ENCODE measurements at regions not wholly inside any gene's neighbourhood (a gene's known extent, or its start where the extent isn't known, plus 50 kb on each side); places are given as distances from the start of the nearest gene placed in this dataset.

GRCh38 chr3:22106213-22106896 lies 355.3 kb upstream of the ZNF385D start:
- DNase-seq (no peak), ATAC-seq (replicated peaks in 1 of 2) (no peak)
- no peaks in the 10 kb centered on the region for H3K4me1 Mint-ChIP-seq (ENCODE audit: low read depth)
- H3K27ac Mint-ChIP-seq: no peak overlapping the region
- no peaks in the 10 kb centered on the region for H3K27me3 Mint-ChIP-seq (ENCODE audit: low read depth)
- H3K4me3 Mint-ChIP-seq: no peak overlapping the region
- peaks cover 4 to 5% of the 10 kb centered on the region in 2 donors for H3K9me3 Mint-ChIP-seq
- no peaks in the 10 kb centered on the region for H3K36me3 Mint-ChIP-seq (ENCODE audit: insufficient read depth in 2 of 2)

- Mint-ChIP-seq H3K4me1 (ENCODE audit: low read depth) (no peaks in the 10 kb centered on the region), H3K9me3 (peaks cover 4 to 5% of the 10 kb centered on the region in 2 donors), H3K4me3 (no peak overlapping the region), H3K27ac (no peak overlapping the region), H3K36me3 (ENCODE audit: insufficient read depth in 2 of 2) (no peaks in the 10 kb centered on the region), H3K27me3 (ENCODE audit: low read depth) (no peaks in the 10 kb centered on the region)
- ATAC-seq (replicated peaks in 1 of 2) (no peak), DNase-seq (no peak)
Measured at GRCh38 chr3:22111226-22111625, 360.2 kb upstream of the ZNF385D start.

DNA sequence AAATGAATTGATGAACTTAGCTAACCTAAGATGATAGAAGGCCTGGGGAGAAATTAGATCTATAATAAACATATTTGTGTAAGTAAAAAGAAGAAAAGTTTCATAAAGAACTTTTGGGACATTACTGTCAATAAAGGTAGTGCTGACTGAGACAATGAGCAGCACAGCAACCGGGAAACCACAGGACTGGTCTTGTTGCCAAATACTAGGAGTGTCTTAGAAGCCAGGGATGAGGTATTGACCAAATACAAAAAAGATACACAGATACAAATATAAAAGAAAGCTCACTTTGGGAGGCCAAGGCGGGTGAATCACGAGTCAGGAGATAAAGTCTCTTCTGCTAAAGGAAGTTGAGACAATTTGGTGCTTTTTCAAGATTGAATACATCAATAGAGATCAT lies 362.4 kb upstream of the ZNF385D start:
- H3K27ac Mint-ChIP-seq: no peak overlapping the region
- H3K9me3 Mint-ChIP-seq: peaks cover 0 to 3% of the 10 kb centered on the region in 2 donors
- no peaks in the 10 kb centered on the region for H3K4me1 Mint-ChIP-seq (ENCODE audit: low read depth)
- no peaks in the 10 kb centered on the region for H3K27me3 Mint-ChIP-seq (ENCODE audit: low read depth)
- ATAC-seq (replicated peaks in 1 of 2) (no peak), DNase-seq (no peak)
- no peaks in the 10 kb centered on the region for H3K36me3 Mint-ChIP-seq (ENCODE audit: insufficient read depth in 2 of 2)
- no peak overlapping the region for H3K4me3 Mint-ChIP-seq

DNA sequence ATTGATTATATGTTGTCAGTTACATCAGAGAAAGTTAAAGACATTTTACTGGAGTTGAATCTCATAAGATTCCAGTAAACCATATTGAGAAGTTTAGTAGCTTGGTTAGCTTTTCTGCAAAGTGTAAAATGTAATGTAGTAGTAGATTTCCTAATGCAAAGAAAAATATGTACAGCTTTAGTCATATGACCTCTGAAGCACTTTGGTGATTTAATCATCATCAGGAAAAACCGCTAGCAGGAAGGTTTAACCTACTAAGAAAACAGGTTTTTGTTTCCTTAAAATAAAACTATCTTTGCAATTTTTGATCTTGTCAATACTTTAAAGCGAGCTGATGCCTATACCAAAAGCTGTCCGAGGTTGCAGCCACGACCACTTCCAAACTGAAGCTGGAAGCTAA lies 364.6 kb upstream of the ZNF385D start:
- no peak overlapping the region for H3K27ac Mint-ChIP-seq
- no peaks in the 10 kb centered on the region for H3K4me1 Mint-ChIP-seq (ENCODE audit: low read depth)
- DNase-seq: no peak
- H3K9me3 Mint-ChIP-seq: no peaks in the 10 kb centered on the region
- no peak for ATAC-seq (replicated peaks in 1 of 2)
- no peaks in the 10 kb centered on the region for H3K27me3 Mint-ChIP-seq (ENCODE audit: low read depth)
- no peaks in the 10 kb centered on the region for H3K36me3 Mint-ChIP-seq (ENCODE audit: insufficient read depth in 2 of 2)
- H3K4me3 Mint-ChIP-seq: no peak overlapping the region

DNA sequence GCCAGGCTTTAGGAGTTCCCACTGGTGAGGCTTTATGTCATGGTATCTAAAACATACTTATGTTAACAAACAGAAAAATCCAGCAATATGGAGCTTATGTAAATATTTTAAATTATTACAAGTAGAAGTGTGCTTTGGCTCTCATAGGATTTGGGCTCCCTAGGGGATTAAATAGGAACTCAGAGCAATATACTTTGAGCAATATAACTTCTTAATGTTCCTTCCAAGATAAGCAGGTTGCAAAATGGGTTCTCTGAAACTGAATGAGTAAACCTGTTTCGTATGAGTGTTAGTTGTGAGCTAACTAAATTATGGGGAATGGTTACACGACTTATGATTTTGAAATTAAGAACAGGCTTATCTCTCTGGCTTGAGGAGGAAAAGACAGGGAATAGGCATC lies 366.1 kb upstream of the ZNF385D start:
- Mint-ChIP-seq H3K27ac (no peak overlapping the region), H3K4me3 (no peak overlapping the region), H3K9me3 (no peaks in the 10 kb centered on the region), H3K27me3 (ENCODE audit: low read depth) (no peaks in the 10 kb centered on the region), H3K36me3 (ENCODE audit: insufficient read depth in 2 of 2) (no peaks in the 10 kb centered on the region), H3K4me1 (ENCODE audit: low read depth) (no peaks in the 10 kb centered on the region)
- no peak for DNase-seq
- no peak for ATAC-seq (replicated peaks in 1 of 2)

- H3K27ac Mint-ChIP-seq: no peak overlapping the region
- H3K9me3 Mint-ChIP-seq: peaks cover 0 to under 1% of the 10 kb centered on the region in 2 donors
- no peak for ATAC-seq (replicated peaks in 1 of 2)
Measured at GRCh38 chr3:22117751-22118346, 366.8 kb upstream of the ZNF385D start.

DNA sequence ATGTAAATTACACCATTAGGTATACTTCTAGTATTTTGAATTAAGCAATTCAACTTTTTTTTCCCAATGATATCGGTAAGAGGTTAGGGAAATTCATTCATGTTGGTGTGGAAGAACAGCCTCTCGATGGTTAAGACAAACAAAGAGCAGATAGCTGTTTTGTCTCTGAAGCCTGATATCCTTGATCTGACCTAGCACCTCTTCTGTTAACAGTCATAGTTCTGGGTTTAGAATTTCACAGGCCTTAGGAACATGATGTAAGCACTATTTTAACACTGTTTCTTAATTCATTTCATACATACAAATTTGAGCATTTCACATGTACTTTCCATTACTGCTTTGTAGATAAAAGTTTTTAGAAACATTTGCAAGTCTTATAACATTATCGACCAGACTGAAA lies 367.5 kb upstream of the ZNF385D start:
- no peaks in the 10 kb centered on the region for H3K27me3 Mint-ChIP-seq (ENCODE audit: low read depth)
- no peaks in the 10 kb centered on the region for H3K36me3 Mint-ChIP-seq (ENCODE audit: insufficient read depth in 2 of 2)
- no peak for ATAC-seq (replicated peaks in 1 of 2)
- H3K4me3 Mint-ChIP-seq: no peak overlapping the region
- H3K9me3 Mint-ChIP-seq: peaks cover 0 to 2% of the 10 kb centered on the region in 2 donors
- no peak overlapping the region for H3K27ac Mint-ChIP-seq
- no peak for DNase-seq
- H3K4me1 Mint-ChIP-seq (ENCODE audit: low read depth): no peaks in the 10 kb centered on the region

More at GRCh38 chr3:22117751-22118346, 366.8 kb upstream of the ZNF385D start:
- no peaks in the 10 kb centered on the region for H3K27me3 Mint-ChIP-seq (ENCODE audit: low read depth)
- no peak for DNase-seq
- H3K36me3 Mint-ChIP-seq (ENCODE audit: insufficient read depth in 2 of 2): no peaks in the 10 kb centered on the region
- no peaks in the 10 kb centered on the region for H3K4me1 Mint-ChIP-seq (ENCODE audit: low read depth)
- H3K4me3 Mint-ChIP-seq: no peak overlapping the region

DNA sequence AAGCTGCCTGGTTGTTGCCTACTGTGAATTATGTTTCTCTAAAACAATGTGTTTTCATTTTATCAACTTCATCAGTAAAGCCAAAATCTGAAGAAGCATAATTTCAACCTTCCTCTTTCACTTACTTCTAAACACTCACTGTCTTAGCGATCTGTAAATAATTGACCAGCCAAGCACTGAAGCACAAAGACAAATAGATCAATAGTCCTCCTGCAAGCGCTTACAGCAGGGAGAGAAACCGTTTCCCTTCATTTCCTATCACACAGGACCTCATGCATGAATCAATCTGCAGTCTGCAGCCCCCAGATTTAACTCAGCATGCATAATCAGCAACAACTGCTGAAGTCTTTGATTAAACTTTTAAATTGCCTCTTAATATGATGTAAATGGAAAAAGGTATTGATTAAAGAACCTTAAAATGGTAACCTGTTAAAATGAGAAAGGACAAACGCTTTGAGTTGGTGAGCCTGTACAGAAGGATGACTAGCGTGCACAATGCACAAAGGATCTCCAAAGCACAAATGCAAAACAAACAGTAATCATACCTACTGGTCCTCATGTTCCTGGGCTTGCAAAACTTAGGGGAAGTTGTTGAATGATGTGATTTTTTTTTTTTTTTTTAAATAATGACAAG lies 370.2 kb upstream of the ZNF385D start:
- ATAC-seq (replicated peaks in 1 of 2) (no peak), DNase-seq (no peak)
- H3K36me3 Mint-ChIP-seq (ENCODE audit: insufficient read depth in 2 of 2): no peaks in the 10 kb centered on the region
- no peak overlapping the region for H3K4me3 Mint-ChIP-seq
- no peaks in the 10 kb centered on the region for H3K4me1 Mint-ChIP-seq (ENCODE audit: low read depth)
- H3K27me3 Mint-ChIP-seq (ENCODE audit: low read depth): no peaks in the 10 kb centered on the region
- peaks cover 2% of the 10 kb centered on the region in 2 donors for H3K9me3 Mint-ChIP-seq
- no peak overlapping the region for H3K27ac Mint-ChIP-seq

GRCh38 chr3:22122567-22122966 lies 371.6 kb upstream of the ZNF385D start:
- Mint-ChIP-seq H3K27me3 (ENCODE audit: low read depth) (no peaks in the 10 kb centered on the region), H3K27ac (no peak overlapping the region), H3K4me3 (no peak overlapping the region), H3K4me1 (ENCODE audit: low read depth) (no peaks in the 10 kb centered on the region), H3K36me3 (ENCODE audit: insufficient read depth in 2 of 2) (no peaks in the 10 kb centered on the region), H3K9me3 (peaks cover 2% of the 10 kb centered on the region in 2 donors)
- ATAC-seq (replicated peaks in 1 of 2) (no peak), DNase-seq (no peak)

DNA sequence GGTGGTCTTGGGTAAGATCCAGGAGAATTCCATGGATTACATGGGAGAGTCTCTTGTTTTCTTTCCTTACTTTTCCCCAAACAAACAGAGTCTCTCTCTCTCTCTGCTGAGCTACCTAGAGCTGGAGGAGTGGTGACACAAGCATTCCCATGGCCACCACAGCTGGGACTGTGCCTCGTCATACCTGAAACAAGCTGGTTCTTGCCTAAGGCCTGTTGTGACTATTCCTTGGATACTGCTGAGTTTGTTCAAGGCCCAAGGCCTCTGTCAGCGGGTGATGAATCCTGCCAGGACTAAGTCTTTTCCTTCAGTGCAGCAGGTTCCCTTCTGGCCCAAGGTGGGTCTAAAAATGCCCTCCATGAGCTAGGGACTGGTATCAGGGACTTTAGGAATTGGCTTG lies 378.1 kb upstream of the ZNF385D start:
- Mint-ChIP-seq H3K9me3 (peaks cover 3 to 8% of the 10 kb centered on the region in 2 donors), H3K4me3 (no peak overlapping the region), H3K4me1 (ENCODE audit: low read depth) (no peaks in the 10 kb centered on the region), H3K27me3 (ENCODE audit: low read depth) (no peaks in the 10 kb centered on the region), H3K36me3 (ENCODE audit: insufficient read depth in 2 of 2) (no peaks in the 10 kb centered on the region), H3K27ac (no peak overlapping the region)
- ATAC-seq (replicated peaks in 1 of 2) (no peak), DNase-seq (no peak)

GRCh38 chr3:22141769-22142168 lies 390.8 kb upstream of the ZNF385D start:
- ATAC-seq (replicated peaks in 1 of 2) (no peak), DNase-seq (no peak)
- no peak overlapping the region for H3K4me3 Mint-ChIP-seq
- H3K4me1 Mint-ChIP-seq (ENCODE audit: low read depth): no peaks in the 10 kb centered on the region
- H3K9me3 Mint-ChIP-seq: peaks cover 0 to 3% of the 10 kb centered on the region in 2 donors
- H3K36me3 Mint-ChIP-seq (ENCODE audit: insufficient read depth in 2 of 2): no peaks in the 10 kb centered on the region
- H3K27me3 Mint-ChIP-seq (ENCODE audit: low read depth): no peaks in the 10 kb centered on the region
- H3K27ac Mint-ChIP-seq: no peak overlapping the region

GRCh38 chr3:22147161-22147560 lies 396.2 kb upstream of the ZNF385D start:
- DNase-seq (no peak), ATAC-seq (replicated peaks in 1 of 2) (no peak)
- no peak overlapping the region for H3K27ac Mint-ChIP-seq
- H3K9me3 Mint-ChIP-seq: peaks cover 0 to 4% of the 10 kb centered on the region in 2 donors
- no peaks in the 10 kb centered on the region for H3K36me3 Mint-ChIP-seq (ENCODE audit: insufficient read depth in 2 of 2)
- H3K27me3 Mint-ChIP-seq (ENCODE audit: low read depth): no peaks in the 10 kb centered on the region
- H3K4me1 Mint-ChIP-seq (ENCODE audit: low read depth): no peaks in the 10 kb centered on the region
- no peak overlapping the region for H3K4me3 Mint-ChIP-seq

- ATAC-seq (replicated peaks in 1 of 2): no peak
- Mint-ChIP-seq H3K4me3 (no peak overlapping the region), H3K4me1 (ENCODE audit: low read depth) (no peaks in the 10 kb centered on the region), H3K27ac (no peak overlapping the region), H3K36me3 (ENCODE audit: insufficient read depth in 2 of 2) (no peaks in the 10 kb centered on the region), H3K9me3 (peaks cover 3 to 6% of the 10 kb centered on the region in 2 donors), H3K27me3 (ENCODE audit: low read depth) (no peaks in the 10 kb centered on the region)
- no peak for DNase-seq
Measured at GRCh38 chr3:22156868-22157267, 405.9 kb upstream of the ZNF385D start.
